Stimulated activated CD4-positive, alpha-beta T cell treated with anti-CD3 and anti-CD28 coated beads, TNF-alpha, amount 100 ng/mL, for 1 hour (primary cell): ENCODE measurements at regions not wholly inside any gene's neighbourhood (a gene's known extent, or its start where the extent isn't known, plus 50 kb on each side); places are given as distances from the start of the nearest gene placed in this dataset.

Experiments used
- DNase-seq, 3 donors: peaks; one replicate each; pipeline ENCODE4 v3.0.0-alpha.2; 2020; ENCODE audit warnings: low read depth in 3 of 3, low spot score in 1 of 3

GRCh38 chr18:77736842-77737241, 487.2 kb downstream of the GALR1 start:
- DNase-seq = no peak

- no peak for DNase-seq
These were observed 487.8 kb downstream of the GALR1 start for GRCh38 chr18:77737405-77737804.

DNA sequence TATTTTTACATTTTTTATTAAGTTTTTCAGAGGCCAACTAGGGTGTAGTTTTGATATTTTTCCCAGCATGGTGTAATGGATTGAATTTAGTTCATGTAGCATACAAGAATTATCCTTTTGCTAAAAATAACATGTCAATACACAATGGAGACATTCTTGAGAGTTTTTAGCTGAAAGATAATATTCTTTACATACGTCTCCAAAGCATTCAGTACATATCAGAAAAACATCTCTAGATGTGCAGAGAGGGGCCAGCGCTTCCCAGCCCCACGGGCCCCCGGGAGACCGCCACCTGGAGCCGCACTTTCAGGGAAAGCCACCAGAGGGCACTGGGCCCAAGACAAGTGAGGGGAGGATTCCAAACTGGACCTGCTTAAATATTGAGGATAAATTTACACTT, 499.4 kb downstream of the GALR1 start:
- DNase-seq = no peak

DNA sequence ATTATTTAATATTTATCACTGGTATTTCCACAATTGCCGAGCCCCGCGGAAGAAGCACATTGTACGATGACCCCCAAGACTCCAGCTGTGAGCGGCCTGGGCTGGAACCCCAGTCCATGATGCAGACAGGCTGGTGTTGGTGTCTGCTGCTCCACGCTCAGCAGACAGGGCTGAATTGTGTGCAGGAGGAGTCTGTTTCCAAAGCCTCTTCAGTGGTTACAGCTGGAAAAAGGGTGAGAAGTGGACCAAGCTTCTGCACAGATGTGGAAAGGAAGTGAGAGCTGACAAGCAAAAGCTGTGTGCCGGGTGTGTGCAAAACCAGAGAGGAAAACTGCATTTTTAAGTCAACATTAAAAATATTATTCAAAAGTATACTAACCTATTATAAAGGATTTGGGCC, 500.4 kb downstream of the GALR1 start:
- no peak for DNase-seq

GRCh38 chr18:77754475-77755044, 504.9 kb downstream of the GALR1 start:
- no peak for DNase-seq

GRCh38 chr18:77755187-77755586, 505.5 kb downstream of the GALR1 start:
- DNase-seq = no peak

DNA sequence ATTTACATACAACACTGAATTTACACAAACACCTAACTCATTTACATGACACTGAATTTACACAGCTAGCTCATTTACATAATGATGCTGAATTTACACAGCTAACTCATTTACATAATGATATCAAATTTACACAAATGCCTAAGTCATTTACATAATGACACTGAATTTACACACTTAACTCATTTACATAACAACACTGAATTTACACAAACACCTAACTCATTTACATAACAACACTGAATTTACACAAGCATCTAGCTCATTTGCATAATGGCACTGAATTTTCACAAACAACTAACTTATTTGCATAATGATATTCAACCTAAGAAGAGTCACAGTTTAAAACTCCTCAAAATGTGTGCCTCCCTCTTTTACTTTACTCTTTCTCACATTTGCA, 511.7 kb downstream of the GALR1 start:
- no peak for DNase-seq

GRCh38 chr18:77762014-77762413, 512.4 kb downstream of the GALR1 start:
- DNase-seq = no peak

- no peak for DNase-seq
These were observed 513.0 kb downstream of the GALR1 start for GRCh38 chr18:77762642-77763041.

DNA sequence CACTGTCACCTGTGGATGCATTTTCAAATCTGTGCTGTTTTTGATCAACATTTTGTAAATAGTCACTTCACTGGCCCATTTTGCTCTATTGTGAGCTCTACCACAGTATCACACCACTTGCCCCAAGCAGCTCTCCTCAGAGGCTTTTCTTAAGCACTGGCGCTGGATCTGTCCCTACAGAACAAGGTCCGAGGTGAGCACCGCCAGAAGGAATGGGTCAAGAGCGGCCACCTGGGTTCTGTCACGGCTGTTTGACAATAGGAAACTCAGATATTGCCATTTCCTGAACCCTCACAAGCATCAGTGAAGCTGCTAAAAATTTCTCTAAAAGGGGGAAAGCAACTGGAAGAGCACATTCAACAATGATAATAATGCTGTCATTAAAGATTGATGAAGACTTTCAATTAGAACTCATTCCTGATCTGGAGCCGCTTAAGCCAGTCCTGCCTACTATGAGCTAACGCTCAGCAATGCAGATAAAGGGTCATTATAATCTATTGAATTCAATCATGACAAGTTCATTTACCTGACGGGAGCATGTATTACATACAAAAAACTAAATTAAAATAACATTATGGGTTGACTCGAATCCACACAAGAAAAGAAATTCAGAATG, 514.0 kb downstream of the GALR1 start:
- no peak for DNase-seq

DNA sequence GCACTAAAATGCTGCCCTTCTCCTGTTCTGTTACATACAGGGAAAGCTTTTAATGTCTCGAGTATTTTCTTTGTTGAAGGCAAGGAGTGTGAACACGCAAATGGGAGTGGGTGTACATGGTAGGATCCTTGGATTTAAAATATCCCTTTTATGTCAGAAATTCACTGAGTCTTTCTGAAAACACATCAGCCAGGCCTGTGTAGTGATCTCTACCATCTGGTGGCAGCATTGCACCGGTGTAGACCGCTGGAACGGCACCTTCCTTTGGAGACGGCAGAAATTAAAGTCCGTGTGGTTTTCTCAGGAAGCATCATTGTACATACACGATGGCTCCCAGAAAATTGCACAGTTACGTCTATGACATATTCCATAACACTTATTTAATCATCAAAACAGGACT, 515.8 kb downstream of the GALR1 start:
- DNase-seq = no peak

GRCh38 chr18:77766421-77766820, 516.8 kb downstream of the GALR1 start:
- DNase-seq = no peak

DNA sequence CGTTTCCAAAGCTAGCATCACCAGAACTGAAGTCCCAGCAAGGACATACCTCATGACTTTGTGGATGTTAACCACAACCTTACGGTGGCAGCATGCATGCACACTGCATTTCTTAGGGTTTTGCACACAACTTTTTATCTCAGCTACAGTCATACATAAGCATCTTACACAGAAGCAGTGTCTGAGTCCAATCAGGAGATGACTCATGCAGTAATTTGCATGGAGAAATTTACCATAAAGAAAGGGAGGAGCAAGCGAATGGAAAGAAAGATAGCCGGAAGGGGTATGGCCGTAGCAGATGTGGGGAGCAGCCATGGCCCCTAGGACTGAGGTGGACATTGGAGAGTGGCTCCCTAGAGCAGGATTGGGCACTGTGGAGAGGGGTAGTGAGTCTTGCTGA, 522.5 kb downstream of the GALR1 start:
- DNase-seq = no peak

GRCh38 chr18:77776104-77776503, 526.5 kb downstream of the GALR1 start:
- no peak for DNase-seq

DNA sequence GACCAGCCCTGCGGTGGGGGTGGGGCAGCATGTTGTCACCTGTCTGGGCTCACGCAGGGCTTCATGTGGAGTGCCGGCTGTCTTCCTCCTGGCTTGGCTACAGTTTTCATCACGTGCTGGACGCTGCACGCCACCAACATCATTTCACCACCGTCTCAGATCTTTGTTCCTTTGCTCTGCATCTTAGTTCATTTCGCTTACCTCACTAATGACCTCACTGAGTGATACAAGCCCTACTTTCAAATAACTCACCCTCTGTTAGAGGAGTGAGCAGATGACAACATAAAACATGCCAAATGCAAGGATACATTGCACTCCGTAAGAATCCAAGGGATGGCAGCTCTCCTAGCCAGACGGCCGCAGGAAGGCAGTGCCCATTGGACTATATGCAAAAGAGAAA, 527.5 kb downstream of the GALR1 start:
- DNase-seq = no peak

DNA sequence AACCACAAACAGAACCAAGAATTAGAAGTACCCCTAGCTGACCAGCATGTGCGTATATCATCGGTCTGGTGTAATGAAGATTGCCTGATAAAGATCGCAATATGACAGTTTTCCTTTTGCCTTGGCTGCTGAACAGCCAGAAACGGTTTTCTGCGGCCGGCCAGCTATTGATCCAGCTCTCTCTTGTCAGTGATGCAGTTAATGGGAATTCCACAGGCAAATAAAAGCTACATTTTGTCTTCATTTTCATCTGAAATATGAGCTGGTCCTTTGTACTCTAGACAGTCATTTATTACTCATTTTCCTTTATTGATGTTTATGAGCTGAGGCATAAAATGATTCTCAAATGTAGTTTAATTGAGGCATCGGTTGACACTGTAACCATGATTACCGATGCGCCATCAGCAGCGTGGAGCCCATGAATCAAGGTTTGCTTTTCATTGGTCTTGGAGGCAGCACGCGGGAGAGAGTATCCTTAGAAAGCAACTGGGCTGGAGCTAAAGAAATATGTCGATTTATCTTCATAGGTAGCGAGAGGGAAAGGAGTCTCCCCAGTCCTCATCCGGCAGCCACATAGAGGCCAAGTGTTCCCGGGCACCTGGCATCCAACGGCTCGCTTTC, 535.2 kb downstream of the GALR1 start:
- DNase-seq = no peak

DNA sequence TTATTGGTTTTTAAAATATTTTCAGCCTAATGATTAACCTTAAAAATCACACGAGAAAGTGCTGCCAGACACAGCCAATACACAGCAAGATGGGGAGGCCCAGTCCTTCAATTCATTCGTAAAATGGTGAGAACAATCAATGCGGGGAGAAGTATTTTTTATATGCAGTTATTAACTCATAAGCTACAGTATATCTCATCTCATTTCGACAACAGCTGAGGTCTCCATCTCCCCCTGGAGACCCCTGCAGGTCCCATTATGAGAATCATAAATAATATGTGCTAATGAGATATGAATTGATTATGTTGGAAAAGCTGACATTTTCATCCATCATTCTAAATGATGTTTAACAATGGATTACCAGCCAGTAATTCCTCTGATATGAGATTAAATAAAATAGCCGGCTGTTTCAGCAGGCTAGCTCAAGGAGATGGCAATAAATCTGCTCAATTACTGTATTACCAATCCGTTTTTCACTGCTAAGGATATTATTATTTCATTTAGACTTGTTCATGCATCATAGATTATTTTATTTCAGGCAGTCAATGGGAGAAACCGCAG, 535.8 kb downstream of the GALR1 start:
- DNase-seq = no peak

GRCh38 chr18:77803024-77803423, 553.4 kb downstream of the GALR1 start:
- DNase-seq = no peak

DNA sequence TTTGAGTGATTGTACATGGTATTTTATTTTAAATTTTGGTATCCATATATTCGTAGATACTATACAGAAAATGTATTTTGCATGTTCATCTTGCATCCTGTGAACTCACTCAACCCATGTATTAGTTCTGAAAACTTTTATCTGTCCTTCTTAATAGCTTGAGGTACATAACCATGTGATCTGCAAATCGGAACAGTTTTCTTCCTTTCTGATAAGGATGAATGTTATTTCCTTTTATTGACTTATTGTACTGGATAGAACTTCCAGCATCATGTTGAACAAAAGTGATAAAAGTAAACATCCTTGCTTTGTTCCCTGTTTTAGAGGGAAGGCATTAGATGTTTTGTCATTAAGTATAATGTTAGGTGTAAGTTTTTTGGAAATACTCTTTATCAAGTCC, 554.7 kb downstream of the GALR1 start:
- DNase-seq = no peak

GRCh38 chr18:77807650-77808049, 558.0 kb downstream of the GALR1 start:
- no peak for DNase-seq

- DNase-seq = no peak
These were observed 561.9 kb downstream of the GALR1 start for GRCh38 chr18:77811503-77811902.

GRCh38 chr18:77815666-77816338, 566.2 kb downstream of the GALR1 start:
- no peak for DNase-seq
